Stimulated activated CD4-positive, alpha-beta T cell treated with anti-CD3 and anti-CD28 coated beads, Interleukin-4, amount 100 ng/mL, for 4 hours (primary cell): ENCODE measurements at regions not wholly inside any gene's neighbourhood (a gene's known extent, or its start where the extent isn't known, plus 50 kb on each side); places are given as distances from the start of the nearest gene placed in this dataset.

Experiments used
- DNase-seq, 2 experiments: peaks; one replicate each; pipeline ENCODE4 v3.0.0-alpha.2; 2020

DNA sequence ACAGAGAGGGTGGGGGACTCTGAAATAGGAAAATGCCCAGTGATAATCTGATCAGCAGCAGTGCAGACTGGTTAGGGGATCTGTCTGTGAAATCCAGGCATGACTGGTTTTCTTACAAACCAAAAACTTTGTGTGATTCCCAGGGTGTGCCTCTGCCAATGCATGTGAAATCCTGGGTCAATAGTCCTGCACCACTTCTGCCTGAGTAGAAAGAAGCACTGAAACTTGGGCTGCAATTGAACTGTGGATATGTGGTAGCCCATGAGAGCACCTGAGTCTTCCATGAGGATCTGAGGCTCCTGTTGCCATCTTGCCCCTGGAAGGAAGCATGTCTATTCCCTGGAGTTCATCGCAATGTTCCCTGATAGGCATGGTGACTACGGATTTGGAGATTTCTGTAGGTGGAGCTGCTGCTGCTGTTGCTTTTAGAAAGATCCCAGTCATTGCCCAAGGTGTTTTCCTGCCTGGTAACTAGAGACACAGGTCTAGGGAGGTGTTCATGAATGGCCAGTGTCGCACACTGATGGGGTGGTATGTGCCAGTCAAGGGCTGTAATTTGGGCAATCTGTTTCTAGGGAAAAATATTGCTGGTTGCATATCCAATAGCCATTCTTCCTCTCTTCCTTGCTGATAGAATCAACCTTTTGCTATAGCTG is 146.7 kb downstream of the CARTPT start:
- no peak for DNase-seq

DNA sequence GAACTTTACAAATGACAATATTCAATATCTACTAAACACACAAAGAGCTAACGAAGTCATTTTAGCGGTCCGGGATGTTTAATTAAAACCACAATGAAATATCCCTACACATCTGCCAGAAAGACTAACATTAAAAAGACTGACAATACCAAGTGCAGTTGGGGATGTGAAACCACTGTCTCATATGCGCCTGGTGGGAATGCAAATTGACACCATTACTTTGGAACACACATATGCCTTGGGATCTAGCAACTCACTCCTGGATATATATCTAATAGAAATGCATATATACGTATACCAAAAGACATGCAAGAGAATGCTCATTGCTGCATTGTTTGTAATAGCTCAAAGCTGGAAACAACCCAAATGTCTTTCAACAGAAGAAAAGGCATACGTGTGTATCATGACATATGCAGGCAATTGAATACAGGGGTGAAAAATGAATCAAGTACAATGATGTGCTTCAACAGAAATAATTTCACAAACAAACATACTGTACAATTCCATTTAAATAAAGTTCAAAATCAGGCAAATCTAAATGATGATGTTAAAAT is 153.3 kb downstream of the CARTPT start:
- DNase-seq = no peak

DNA sequence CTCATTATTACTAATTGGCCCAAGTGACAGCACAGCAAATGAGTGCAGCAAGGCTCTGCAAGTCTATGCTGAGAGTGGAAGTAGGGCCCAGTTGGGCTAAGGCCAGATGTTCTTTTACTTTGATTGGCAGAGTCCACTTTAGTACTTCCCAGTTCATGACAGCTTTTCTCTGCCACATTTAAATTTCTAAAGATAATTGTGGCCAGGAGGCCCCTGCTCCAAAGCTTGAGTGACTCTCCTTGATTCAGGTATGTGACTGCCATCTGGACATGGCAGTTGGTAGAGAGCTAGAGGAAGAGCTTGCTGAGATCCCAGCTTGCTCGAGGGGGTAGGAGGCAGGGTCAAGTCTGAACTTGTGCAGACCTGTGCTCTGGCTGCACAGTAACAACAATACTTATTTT is 154.1 kb downstream of the CARTPT start:
- no peak for DNase-seq

DNA sequence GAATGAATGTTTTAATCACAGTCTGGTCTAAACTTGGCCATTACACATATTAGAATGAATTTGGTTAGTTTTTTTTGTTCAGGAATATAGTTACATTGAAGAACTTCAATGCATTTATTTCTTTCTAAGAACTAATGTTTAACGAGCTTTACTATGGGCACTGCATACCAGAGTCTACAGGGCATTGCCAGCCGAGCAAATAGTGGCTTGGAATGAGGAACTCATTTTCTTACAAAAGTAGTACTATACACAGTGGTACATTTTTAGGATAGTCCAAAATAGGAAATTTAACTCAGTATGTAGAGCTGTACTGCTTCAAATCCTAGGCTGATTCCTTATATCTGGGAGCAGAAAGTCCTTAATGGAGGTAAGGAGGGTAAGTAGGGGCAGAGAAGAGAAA is 155.4 kb downstream of the CARTPT start:
- DNase-seq = no peak

DNA sequence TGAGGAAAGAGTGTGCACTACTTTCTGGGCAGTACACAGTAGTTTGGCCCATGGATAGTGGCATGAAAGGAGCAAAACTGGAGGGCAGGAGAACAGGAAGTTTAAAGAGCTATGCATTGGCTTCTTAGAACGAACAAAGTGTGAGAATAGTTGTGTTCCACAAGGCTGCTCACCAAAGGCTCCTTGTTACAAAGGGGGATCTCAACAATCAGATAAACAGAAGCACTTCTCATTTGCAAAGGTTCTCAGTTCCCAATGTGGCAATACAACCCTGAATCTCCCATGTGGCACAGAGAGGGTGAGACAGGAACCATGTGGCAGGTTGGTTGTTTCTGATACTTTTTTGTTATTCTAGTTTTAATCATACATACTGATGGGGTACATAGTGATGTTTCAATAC is 158.4 kb downstream of the CARTPT start:
- no peak for DNase-seq

DNA sequence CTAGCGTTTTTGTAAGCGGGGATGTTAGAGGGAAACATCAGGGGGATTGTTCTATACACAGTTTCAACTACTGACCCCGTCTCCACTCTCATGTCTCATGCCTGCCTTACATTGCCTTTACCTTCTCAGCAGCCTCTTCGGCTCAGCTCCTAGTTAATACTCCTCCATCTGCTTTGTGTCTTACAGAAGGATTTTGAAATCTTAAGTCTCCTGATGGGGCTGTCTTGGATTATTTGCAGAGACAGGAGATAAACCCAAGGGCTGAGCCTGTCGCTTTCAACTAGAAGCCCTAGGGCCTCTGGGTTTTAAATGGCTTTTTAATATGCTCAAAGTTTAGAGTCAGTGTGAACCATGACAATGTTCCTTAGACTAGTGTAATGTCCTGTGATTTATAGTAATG is 161.5 kb downstream of the CARTPT start:
- DNase-seq = no peak

DNA sequence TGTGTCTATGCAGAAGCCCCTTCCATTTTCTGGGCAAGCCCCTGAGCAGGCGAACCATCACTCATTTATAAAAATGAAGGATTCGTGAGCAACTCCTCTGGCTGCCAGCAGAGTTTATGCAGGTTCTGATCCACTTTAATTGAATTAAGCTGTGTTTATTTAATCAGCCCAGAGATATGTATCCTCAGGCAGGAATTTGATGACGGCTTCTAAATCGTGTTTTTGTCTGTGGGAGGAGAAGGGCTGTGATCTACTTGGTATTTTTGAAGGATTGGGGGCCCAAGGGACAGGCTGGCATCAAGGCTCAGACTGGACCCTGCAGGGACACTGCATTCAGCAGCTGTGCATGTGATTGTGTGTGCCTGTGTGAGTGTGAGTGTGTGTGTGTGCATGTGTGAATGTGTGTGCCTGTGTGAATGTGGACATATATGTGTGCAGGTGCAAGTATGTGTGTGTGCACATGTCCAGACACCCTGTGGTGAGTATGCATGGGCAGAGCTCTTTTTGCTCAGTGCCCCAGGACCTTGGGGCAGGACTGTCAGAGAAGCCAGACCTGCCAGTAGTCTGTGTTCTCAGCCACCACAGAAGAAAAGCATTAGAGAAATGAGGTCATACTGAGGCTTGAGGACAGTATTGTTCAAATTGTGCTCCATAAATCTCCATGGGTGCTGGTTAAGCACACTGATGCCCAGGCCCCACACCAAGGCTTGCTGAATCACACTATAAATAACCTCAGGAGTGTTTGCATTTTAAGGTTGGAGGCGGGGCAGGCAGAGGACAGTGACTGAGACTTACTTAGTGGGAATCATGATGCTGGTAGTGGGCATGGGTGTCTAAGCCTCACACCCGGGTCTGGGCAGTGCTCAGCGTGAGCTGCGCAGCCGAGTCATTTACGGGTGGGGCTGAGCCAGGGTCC is 164.0 kb downstream of the CARTPT start:
- DNase-seq = no peak

DNA sequence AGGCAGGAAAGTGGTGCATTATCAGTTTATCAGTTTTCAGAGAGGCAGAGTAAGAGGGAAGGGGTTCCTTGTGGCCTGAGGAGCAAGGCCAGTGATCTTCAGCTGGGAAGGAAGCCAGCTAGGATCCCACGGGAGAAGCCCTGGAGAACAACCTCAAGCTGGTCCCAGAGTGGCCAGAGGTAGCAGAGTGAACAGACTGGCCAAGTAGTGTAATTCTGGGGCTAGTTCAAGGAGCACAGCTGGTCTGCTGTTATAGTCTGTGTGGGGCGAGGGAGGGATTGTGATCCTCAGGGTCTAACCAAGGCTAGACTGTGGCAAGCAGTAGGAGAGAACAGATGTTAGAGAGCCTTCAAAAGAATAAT is 164.6 kb downstream of the CARTPT start:
- DNase-seq = no peak

DNA sequence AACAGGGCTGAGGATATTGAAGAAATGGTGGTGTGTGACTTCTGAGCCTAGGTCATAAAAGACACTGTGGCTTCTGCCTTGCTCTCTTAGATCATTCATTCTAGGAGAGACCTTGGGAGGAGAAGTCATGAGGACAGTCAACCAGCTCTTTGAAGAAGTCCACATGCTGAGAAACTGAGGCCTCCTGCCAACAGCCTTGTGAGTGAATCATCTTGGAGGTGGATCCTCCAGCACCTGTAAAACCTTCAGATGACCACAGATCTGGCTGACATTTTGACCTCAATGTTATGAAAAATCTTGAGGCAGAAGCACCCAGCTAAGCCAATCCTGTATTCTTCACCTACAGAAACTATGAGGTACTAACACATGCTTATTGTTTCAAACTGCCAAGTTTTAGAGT is 165.9 kb downstream of the CARTPT start:
- DNase-seq = no peak

DNA sequence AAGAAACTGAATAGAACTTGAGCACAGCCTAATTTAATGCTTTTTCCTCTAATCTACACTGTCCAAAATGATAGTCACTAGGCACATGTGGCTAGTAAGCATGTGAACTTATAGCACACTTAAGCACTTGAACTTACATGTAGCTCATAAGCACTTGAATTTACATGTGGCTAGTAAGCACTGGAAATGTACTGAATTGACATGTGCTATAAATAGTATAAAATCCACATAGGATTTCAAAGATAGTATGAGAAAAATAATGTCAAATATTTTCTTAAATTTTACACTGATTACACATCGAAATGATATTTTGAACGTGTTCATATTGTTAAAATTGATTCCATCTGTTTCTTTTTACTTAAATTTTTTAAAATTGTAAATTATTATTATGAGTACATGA is 167.3 kb downstream of the CARTPT start:
- DNase-seq = no peak

DNA sequence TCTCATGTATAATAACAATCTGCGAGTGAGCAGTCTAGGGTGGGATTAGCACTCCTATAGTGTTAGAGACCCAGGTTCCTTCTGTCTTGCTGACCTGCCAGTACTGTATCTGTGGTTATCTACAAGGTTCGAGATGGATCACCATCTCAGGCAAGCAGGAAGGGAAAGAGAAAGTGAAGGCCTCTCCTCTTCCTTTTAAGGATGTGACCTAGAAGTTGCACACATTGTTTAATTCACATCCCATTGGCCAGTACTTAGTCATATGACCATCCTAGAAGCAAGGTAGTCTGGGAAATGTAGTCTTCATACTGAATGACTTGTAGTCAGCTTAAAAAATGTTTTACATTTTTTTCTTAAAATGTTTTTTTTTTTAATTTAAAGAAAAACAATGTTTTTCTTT is 168.6 kb downstream of the CARTPT start:
- DNase-seq = no peak

DNA sequence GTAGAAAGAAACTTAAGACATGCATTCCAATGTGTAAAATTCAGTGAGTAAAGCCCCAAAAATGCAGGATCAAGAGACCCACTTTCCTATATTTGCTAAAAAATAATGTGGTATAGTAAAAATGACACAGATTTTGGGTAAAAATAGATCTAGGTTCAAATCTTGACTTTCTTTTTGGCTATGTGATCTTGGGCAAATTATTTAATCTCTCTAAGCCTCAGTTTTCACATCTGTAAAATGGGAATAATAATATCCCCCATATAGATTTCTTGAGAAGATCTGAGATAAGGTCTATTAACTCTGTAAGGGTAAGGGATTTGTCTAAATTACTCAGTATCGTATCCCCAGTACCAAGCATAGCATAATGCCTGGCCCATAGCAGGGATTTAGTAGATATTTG is 172.3 kb downstream of the CARTPT start:
- DNase-seq = no peak

DNA sequence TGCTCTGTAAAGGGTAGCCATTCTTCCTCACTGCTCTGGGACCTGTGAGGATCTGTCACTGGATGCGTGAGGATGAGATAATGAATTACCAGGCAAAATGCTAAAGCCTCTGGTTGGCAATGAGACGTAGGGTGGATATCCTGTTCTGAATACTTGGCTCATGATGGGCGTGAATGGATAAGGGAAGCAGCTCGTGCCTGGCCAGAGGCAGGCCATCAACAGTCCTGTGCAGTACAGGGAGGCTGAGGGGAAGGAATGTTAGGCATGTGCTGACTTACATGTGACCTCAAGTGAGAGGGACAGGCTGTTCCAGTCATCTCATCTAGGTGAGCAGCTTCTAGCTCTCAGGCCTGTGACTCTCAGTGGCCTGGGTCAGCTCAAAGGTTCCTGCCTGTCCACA is 172.8 kb downstream of the CARTPT start:
- no peak for DNase-seq

DNA sequence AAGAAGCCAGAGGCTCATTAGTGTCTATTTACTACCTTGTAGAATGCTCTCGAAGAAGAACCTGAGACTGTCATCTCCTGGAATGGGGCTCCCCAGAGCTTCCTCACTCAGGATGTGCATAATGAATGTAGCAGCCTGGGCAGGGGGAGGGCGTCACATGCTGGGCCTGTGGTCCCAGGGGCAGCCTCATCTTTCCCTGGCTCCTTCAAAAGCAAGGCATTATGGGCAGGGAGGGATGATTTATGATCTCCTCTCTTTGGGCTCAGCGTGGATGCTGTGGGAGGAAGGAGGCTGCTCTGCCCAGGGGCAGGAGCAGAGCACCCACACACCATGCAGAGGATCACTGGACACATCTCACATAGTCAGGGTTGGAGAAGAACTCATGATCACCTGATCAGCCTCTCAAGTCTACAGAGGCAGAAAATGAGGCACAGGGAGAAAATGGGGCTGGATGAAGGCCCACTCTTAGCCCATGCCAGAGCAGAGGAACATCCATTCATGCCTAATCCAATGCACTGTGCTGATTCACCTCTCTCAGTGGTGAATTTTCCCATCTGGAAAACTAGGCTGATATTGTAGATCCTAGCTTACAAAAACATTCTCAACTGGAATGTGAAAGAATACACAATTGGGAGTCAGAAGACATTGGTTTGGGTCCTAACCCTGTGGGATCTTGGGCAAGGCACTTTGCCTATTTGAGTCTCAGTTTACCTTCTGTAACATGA is 173.7 kb downstream of the CARTPT start:
- no peak for DNase-seq

DNA sequence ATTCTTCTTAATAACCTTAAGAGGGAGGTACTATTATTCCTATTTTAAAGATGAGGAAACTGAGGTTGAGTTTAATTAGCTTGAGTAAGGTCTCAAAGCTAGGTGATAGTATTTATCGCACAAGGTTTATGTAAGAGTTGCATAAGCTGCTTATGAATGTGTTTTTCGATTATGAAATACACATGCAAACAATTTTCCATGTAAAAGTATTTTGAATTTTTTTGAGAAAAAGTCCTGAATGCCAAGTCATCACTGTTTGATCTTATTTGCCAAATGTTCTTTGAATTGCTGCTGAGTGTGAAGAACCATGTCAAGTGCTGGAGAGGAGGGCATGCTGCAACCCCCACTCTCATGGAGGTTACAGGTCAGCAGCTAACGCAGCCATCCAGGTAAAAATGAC is 174.4 kb downstream of the CARTPT start:
- no peak for DNase-seq

DNA sequence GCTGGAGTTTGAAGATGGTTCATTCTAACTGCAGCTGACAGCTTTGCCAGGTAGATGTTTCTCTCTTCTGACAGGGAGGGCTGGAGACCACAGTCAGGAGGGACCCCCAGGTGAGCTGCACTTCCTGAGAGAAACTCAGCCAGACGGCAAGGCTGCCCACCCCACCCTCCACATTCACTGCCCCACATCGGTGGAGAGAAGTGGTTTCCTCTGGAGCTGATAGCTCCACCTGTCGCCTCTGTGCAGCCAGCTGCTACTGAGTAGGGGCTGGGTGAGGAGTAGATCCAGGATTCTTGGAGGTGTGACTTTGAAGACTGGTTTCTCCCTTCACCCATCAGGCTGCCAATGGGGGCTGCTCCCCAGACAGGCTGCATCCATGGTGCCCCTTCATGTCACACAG is 175.0 kb downstream of the CARTPT start:
- no peak for DNase-seq

DNA sequence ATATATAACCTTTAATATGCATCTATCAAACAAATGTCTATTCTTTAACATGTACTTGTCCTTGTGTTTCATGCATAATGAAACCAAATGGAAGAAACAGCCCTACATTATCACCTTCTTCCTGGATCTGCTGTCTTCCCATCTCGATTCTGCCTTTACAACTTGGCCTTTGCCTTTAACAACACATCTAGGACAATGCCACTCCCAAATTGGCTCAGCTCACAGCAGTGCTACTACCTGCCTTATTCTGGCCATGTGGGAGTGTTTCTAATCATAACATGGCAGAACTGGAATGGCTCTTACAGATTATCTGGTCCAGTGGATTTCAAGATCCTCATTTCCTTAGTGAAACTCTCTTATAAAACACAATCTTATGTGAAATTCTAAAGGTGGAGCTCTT is 176.5 kb downstream of the CARTPT start:
- DNase-seq = no peak

DNA sequence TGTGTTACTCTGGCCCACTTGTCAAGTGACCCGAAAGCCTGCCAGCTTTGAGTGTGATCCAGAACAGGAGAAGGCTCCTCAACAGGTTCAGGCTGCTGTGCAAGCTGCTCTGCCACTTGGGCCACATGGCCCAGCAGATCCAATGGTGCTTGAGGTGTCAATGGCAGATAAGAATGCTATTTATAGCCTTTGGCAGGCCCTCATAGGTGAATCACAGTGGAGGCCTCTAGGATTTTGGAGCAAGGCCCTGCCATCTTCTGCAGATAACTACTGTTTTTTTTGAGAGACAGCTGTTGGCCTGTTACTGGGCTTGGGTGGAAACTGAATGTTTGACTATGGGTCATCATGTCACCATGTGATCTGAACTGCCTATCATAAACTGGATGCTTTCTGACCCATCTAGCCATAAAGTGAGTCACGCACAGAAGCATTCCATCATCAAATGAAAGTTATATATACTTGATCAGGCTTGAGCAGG is 180.8 kb downstream of the CARTPT start:
- no peak for DNase-seq

DNA sequence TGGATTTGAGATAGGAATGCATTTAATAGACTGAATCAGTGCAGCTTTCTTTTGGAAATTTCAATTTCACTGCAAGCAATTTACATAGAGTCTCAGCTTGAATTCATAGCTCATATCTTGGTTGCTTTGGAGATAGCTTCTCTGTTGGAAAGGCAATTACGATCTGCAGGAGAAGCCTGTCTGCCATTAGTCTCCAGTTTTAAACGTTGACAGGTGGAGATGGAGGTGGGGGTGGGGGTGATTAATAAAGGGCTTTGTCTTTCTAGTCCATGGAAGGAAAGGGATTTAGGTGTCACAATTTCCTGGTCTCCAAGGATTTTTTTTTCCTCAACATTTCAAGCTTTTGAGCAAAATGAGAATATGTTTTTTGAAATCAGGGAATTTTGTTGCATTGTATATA is 184.7 kb downstream of the CARTPT start:
- no peak for DNase-seq

DNA sequence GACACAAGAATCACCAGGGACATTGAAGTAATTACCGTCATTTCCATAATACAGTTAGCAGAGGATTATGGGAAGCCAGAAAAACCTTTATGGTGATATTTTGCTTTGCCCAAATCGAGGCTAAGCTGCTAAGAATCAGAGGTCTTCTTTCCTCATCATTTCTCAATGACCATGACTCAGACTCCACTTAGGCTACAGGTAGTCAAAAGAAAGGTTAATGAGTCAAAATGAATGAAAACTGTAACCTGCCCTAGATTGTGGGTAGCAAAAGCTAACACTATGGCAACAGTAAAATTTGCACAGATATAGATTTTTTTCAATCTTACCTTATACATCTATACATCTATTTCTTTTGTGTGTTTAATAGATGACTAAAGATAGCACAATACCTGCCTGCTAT is 185.8 kb downstream of the CARTPT start:
- DNase-seq = no peak

DNA sequence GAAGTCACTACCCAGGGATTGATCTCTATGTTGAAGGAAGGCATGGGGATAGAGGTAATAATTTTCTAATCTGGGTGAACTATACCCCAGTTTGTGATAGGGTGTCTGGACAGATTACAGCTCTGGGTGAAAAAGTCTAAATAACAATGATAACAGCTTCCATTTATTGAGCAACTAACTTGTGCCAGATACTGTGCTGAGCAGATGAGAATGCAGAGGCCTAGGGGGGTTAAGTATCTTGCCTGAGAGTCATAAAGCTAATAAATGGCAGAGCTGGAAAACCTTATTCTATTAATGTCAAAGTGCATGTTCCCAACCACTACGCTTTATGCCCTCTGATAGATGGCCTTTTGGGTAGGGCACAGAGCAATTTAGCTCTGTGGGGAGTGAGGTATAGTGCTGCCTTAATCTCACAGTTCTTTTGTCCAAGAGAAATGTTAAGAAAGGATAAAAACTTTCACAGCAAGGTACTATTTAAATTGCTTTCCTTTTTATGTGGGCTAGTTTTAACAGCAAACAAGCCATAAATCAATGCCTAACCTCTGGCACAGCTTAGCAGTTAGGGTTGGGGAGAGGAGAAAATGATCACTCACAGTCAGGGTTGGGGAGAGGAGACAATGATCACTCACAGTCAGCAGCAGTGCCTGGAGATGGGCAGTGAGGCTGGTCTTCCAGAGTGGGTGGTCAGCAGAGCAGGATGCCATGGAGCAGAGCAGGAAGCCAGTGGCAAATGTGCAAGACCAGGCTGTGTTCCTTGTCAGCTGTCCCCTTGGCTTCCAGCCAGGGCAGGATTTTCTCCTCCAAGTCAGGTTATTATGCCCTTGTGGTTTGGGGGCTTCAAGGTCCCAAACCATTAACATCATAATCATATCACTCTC is 187.0 kb downstream of the CARTPT start:
- no peak for DNase-seq

DNA sequence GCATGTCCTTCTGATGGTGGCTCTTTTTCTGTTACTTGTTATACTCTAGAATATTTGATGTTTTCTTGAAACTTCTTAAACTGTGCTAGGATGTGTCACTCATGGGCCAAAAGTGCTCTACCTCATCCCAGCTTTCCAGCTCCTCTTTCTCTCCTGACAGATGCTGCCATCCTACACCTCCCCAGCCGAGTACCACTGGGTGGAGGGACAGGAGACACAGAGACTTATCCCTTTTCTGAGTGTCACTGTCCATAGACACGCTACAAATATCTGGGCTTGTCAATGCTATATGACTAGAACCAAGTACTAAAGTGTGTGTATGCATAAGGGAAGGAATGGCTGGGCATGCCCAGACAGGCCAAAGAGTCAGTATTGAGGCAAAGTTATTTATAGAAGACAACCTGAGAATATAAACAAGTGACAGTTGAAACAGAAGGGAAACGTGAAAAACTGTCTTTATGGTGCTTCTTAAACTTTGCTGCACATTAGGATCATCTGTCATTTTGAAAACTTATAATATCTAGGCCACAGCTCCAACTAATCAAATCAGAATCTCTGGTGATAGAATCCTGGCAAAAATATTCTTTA is 188.0 kb downstream of the CARTPT start:
- no peak for DNase-seq
